ENCODE measurements at regions not wholly inside any gene's neighbourhood (a gene's known extent, or its start where the extent isn't known, plus 50 kb on each side); places are given as distances from the start of the nearest gene placed in this dataset.

- no peak for DNase-seq (ENCODE audit: extremely low spot score)
- Histone ChIP-seq H3K36me3 (ENCODE audit: insufficient read depth) (no peaks in the 10 kb centered on the region), H3K4me3 (ENCODE audit: low read depth, low read length) (no peak overlapping the region), H3K27ac (ENCODE audit: low read depth) (no peak overlapping the region), H3K4me1 (ENCODE audit: insufficient read depth) (no peaks in the 10 kb centered on the region)
- 12% methylated on average over 4 of the region's 4 CpGs for WGBS
These were observed 185.5 kb upstream of the RALGAPA2 start for GRCh38 chr20:20897922-20898321.

- Histone ChIP-seq H3K27ac (ENCODE audit: low read depth) (no peak overlapping the region), H3K4me3 (ENCODE audit: low read depth, low read length) (no peak overlapping the region), H3K4me1 (ENCODE audit: insufficient read depth) (no peaks in the 10 kb centered on the region), H3K36me3 (ENCODE audit: insufficient read depth) (no peaks in the 10 kb centered on the region)
- DNase-seq (ENCODE audit: extremely low spot score): no peak
These were observed 184.7 kb upstream of the RALGAPA2 start for GRCh38 chr20:20897145-20897544.

- WGBS: 64% methylated on average over 3 of the region's 3 CpGs
- no peak for DNase-seq (ENCODE audit: extremely low spot score)
- no peaks in the 10 kb centered on the region for H3K36me3 ChIP-seq (ENCODE audit: insufficient read depth)
- no peak overlapping the region for H3K4me3 ChIP-seq (ENCODE audit: low read depth, low read length)
- H3K4me1 ChIP-seq (ENCODE audit: insufficient read depth): no peaks in the 10 kb centered on the region
- H3K27ac ChIP-seq (ENCODE audit: low read depth): no peak overlapping the region
These were observed 184.2 kb upstream of the RALGAPA2 start for GRCh38 chr20:20896606-20897005.

- no peaks in the 10 kb centered on the region for H3K36me3 ChIP-seq (ENCODE audit: insufficient read depth)
- H3K4me3 ChIP-seq (ENCODE audit: low read depth, low read length): no peak overlapping the region
- no peaks in the 10 kb centered on the region for H3K4me1 ChIP-seq (ENCODE audit: insufficient read depth)
- no peak for DNase-seq (ENCODE audit: extremely low spot score)
- WGBS: 88% methylated on average over 12 of the region's 12 CpGs
- H3K27ac ChIP-seq (ENCODE audit: low read depth): no peak overlapping the region
These were observed 183.1 kb upstream of the RALGAPA2 start for GRCh38 chr20:20895537-20895936.

GRCh38 chr20:20894753-20895152 is 182.3 kb upstream of the RALGAPA2 start:
- 63% methylated on average over 13 of the region's 13 CpGs for WGBS
- Histone ChIP-seq H3K4me1 (ENCODE audit: insufficient read depth) (no peaks in the 10 kb centered on the region), H3K4me3 (ENCODE audit: low read depth, low read length) (no peak overlapping the region), H3K27ac (ENCODE audit: low read depth) (no peak overlapping the region), H3K36me3 (ENCODE audit: insufficient read depth) (no peaks in the 10 kb centered on the region)
- DNase-seq (ENCODE audit: extremely low spot score): no peak

- no peak overlapping the region for H3K27ac ChIP-seq (ENCODE audit: low read depth)
- no peaks in the 10 kb centered on the region for H3K36me3 ChIP-seq (ENCODE audit: insufficient read depth)
- no peak for DNase-seq (ENCODE audit: extremely low spot score)
- 36% methylated on average over 3 of the region's 3 CpGs for WGBS
- no peaks in the 10 kb centered on the region for H3K4me1 ChIP-seq (ENCODE audit: insufficient read depth)
- no peak overlapping the region for H3K4me3 ChIP-seq (ENCODE audit: low read depth, low read length)
These were observed 181.8 kb upstream of the RALGAPA2 start for GRCh38 chr20:20894280-20894679.

GRCh38 chr20:20892328-20892727 is 179.9 kb upstream of the RALGAPA2 start:
- 64% methylated on average over 5 of the region's 5 CpGs for WGBS

GRCh38 chr20:20890751-20891150 is 178.3 kb upstream of the RALGAPA2 start:
- no peaks in the 10 kb centered on the region for H3K36me3 ChIP-seq (ENCODE audit: insufficient read depth)
- 75% methylated on average over 6 of the region's 6 CpGs for WGBS
- H3K27ac ChIP-seq (ENCODE audit: low read depth): no peak overlapping the region
- H3K4me1 ChIP-seq (ENCODE audit: insufficient read depth): no peaks in the 10 kb centered on the region
- no peak for DNase-seq (ENCODE audit: extremely low spot score)
- H3K4me3 ChIP-seq (ENCODE audit: low read depth, low read length): no peak overlapping the region

More at GRCh38 chr20:20892328-20892727, 179.9 kb upstream of the RALGAPA2 start:
- Histone ChIP-seq H3K4me1 (ENCODE audit: insufficient read depth) (no peaks in the 10 kb centered on the region), H3K4me3 (ENCODE audit: low read depth, low read length) (no peak overlapping the region), H3K27ac (ENCODE audit: low read depth) (no peak overlapping the region), H3K36me3 (ENCODE audit: insufficient read depth) (no peaks in the 10 kb centered on the region)
- no peak for DNase-seq (ENCODE audit: extremely low spot score)

- 58% methylated on average over 8 of the region's 8 CpGs for WGBS
- no peaks in the 10 kb centered on the region for H3K4me1 ChIP-seq (ENCODE audit: insufficient read depth)
- H3K36me3 ChIP-seq (ENCODE audit: insufficient read depth): no peaks in the 10 kb centered on the region
- no peak overlapping the region for H3K27ac ChIP-seq (ENCODE audit: low read depth)
- no peak overlapping the region for H3K4me3 ChIP-seq (ENCODE audit: low read depth, low read length)
- DNase-seq (ENCODE audit: extremely low spot score): no peak
These were observed 176.5 kb upstream of the RALGAPA2 start for GRCh38 chr20:20888936-20889335.

- no peak overlapping the region for H3K27ac ChIP-seq (ENCODE audit: low read depth)
- DNase-seq (ENCODE audit: extremely low spot score): no peak
- 90% methylated on average over 14 of the region's 14 CpGs for WGBS
- H3K36me3 ChIP-seq (ENCODE audit: insufficient read depth): no peaks in the 10 kb centered on the region
- H3K4me3 ChIP-seq (ENCODE audit: low read depth, low read length): no peak overlapping the region
- no peaks in the 10 kb centered on the region for H3K4me1 ChIP-seq (ENCODE audit: insufficient read depth)
These were observed 175.8 kb upstream of the RALGAPA2 start for GRCh38 chr20:20888266-20888656.

- Histone ChIP-seq H3K36me3 (ENCODE audit: insufficient read depth) (no peaks in the 10 kb centered on the region), H3K27ac (ENCODE audit: low read depth) (no peak overlapping the region), H3K4me3 (ENCODE audit: low read depth, low read length) (no peak overlapping the region), H3K4me1 (ENCODE audit: insufficient read depth) (no peaks in the 10 kb centered on the region)
- DNase-seq (ENCODE audit: extremely low spot score): no peak
- 53% methylated on average over 19 of the region's 19 CpGs for WGBS
These were observed 175.3 kb upstream of the RALGAPA2 start for GRCh38 chr20:20887593-20888265.

GRCh38 chr20:20881808-20882207 is 169.4 kb upstream of the RALGAPA2 start:
- WGBS: 82% methylated on average over 2 of the region's 2 CpGs
- Histone ChIP-seq H3K36me3 (ENCODE audit: insufficient read depth) (no peaks in the 10 kb centered on the region), H3K4me3 (ENCODE audit: low read depth, low read length) (no peak overlapping the region), H3K4me1 (ENCODE audit: insufficient read depth) (no peaks in the 10 kb centered on the region), H3K27ac (ENCODE audit: low read depth) (no peak overlapping the region)
- DNase-seq (ENCODE audit: extremely low spot score): no peak

GRCh38 chr20:20877079-20877478 is 164.6 kb upstream of the RALGAPA2 start:
- DNase-seq (ENCODE audit: extremely low spot score): no peak
- Histone ChIP-seq H3K4me1 (ENCODE audit: insufficient read depth) (no peaks in the 10 kb centered on the region), H3K36me3 (ENCODE audit: insufficient read depth) (no peaks in the 10 kb centered on the region), H3K4me3 (ENCODE audit: low read depth, low read length) (no peak overlapping the region), H3K27ac (ENCODE audit: low read depth) (no peak overlapping the region)
- WGBS: 76% methylated on average over 2 of the region's 2 CpGs

- Histone ChIP-seq H3K27ac (ENCODE audit: low read depth) (no peak overlapping the region), H3K4me1 (ENCODE audit: insufficient read depth) (no peaks in the 10 kb centered on the region), H3K36me3 (ENCODE audit: insufficient read depth) (no peaks in the 10 kb centered on the region), H3K4me3 (ENCODE audit: low read depth, low read length) (no peak overlapping the region)
- DNase-seq (ENCODE audit: extremely low spot score): no peak
- WGBS: 74% methylated on average over 7 of the region's 7 CpGs
These were observed 163.3 kb upstream of the RALGAPA2 start for GRCh38 chr20:20875716-20876115.

GRCh38 chr20:20872428-20872827 is 160.0 kb upstream of the RALGAPA2 start:
- H3K27ac ChIP-seq (ENCODE audit: low read depth): no peak overlapping the region
- no peaks in the 10 kb centered on the region for H3K36me3 ChIP-seq (ENCODE audit: insufficient read depth)
- H3K4me1 ChIP-seq (ENCODE audit: insufficient read depth): no peaks in the 10 kb centered on the region
- WGBS: 43% methylated on average over 9 of the region's 9 CpGs
- DNase-seq (ENCODE audit: extremely low spot score): no peak
- no peak overlapping the region for H3K4me3 ChIP-seq (ENCODE audit: low read depth, low read length)

Measured in urinary bladder (tissue), 3 donors.